Loucy (cell line): ENCODE measurements at regions not wholly inside any gene's neighbourhood (a gene's known extent, or its start where the extent isn't known, plus 50 kb on each side); places are given as distances from the start of the nearest gene placed in this dataset.
"Not testable (repeated sequence)": the region's sequence is repeated elsewhere in the genome, so short reads cannot be mapped to it uniquely, and the experiment has no call there.

Source experiments
- H2AFZ ChIP-seq: fragments of 200-600 bp; sonication (generic); 2 replicates; pipeline ENCODE4 v1.6.0; 2016; ENCODE audit warnings: antibody characterized with exemption, mild to moderate bottlenecking, low read length, moderate library complexity
- H3F3A ChIP-seq: fragments of 200-600 bp; 2 replicates; pipeline ENCODE4 v1.6.0; 2016; ENCODE audit warnings: antibody characterized with exemption, low read depth, mild to moderate bottlenecking
- H3K27me3 ChIP-seq: fragments of 200-600 bp; sonication (generic); 2 replicates; pipeline ENCODE4 v1.6.1; 2014; ENCODE audit warnings: low read length, mild to moderate bottlenecking; ENCODE audit not compliant: insufficient read depth, poor library complexity, severe bottlenecking
- H3K36me3 ChIP-seq: fragments of 200-600 bp; sonication (generic); 2 replicates; pipeline ENCODE4 v1.6.1; 2016; ENCODE audit warnings: low read length; ENCODE audit not compliant: insufficient read depth
- H3K4me1 ChIP-seq: fragments of 200-600 bp; sonication (generic); 2 replicates; pipeline ENCODE4 v1.5.1; 2014; ENCODE audit warnings: low read length, mild to moderate bottlenecking; ENCODE audit not compliant: insufficient read depth, poor library complexity, severe bottlenecking
- H3K4me2 ChIP-seq: fragments of 200-600 bp; sonication (generic); 2 replicates; pipeline ENCODE4 v1.6.0; 2014; ENCODE audit warnings: antibody characterized with exemption, low read length, low read depth, mild to moderate bottlenecking; ENCODE audit not compliant: poor library complexity, severe bottlenecking
- H3K4me3 ChIP-seq: fragments of 200-600 bp; sonication (generic); 2 replicates; pipeline ENCODE4 v1.5.1; 2014; ENCODE audit warnings: low read length, mild to moderate bottlenecking, mixed read lengths; ENCODE audit not compliant: poor library complexity, severe bottlenecking
- H3K79me2 ChIP-seq: fragments of 200-600 bp; sonication (generic); 2 replicates; pipeline ENCODE4 v1.6.1; 2014; ENCODE audit warnings: low read length; ENCODE audit not compliant: insufficient read depth
- H3K9ac ChIP-seq: fragments of 200-600 bp; sonication (generic); 2 replicates; pipeline ENCODE4 v1.6.0; 2014; ENCODE audit warnings: mild to moderate bottlenecking, low read depth, low read length, moderate library complexity; ENCODE audit not compliant: poor library complexity, severe bottlenecking
- H3K9me2 ChIP-seq: fragments of 200-600 bp; sonication (generic); replicated peaks from 2 replicates; pipeline ENCODE4 v1.6.1; 2016; ENCODE audit warnings: low read depth, low read length, mixed read lengths
- H3K9me3 ChIP-seq: fragments of 200-600 bp; sonication (generic); 2 replicates; pipeline ENCODE4 v1.6.1; 2014; ENCODE audit warnings: mild to moderate bottlenecking, antibody characterized with exemption, low read length, low read depth; ENCODE audit not compliant: insufficient read depth
- H4K20me1 ChIP-seq: fragments of 200-600 bp; sonication (generic); 2 replicates; pipeline ENCODE4 v1.6.0; 2014; ENCODE audit warnings: antibody characterized with exemption, low read length, mild to moderate bottlenecking; ENCODE audit not compliant: insufficient read depth, poor library complexity, severe bottlenecking
- EZH2phosphoT487 ChIP-seq: fragments of 200-600 bp; IDR thresholded peaks from 2 replicates; pipeline ENCODE4 v1.6.1; 2018; ENCODE audit warnings: antibody characterized with exemption, mild to moderate bottlenecking, moderate library complexity, borderline replicate concordance
- TF ChIP-seq, protein P1 (sequence below): fragments of 200-600 bp; sonication (generic); conservative IDR thresholded peaks from 2 replicates; pipeline ENCODE4 v1.5.1; 2014; ENCODE audit warnings: mild to moderate bottlenecking, antibody characterized with exemption, low read length

DNA sequence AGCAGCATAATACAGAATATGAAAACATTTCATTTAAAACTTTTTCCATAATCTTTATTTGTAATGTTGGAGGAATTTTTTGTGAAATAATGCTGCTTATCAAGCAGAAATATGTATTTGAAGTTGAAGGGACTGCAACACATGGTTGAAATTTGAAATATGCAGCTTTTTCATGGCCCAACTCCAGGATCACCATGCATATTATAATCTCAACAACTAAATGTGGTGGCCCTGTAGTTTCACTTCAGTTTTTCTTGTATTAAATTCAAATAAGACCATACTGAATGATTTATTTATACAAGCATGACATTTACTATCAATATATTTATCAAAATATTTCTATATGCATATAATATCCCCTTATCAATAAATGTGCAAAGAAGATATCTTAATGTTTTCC, 157.7 kb upstream of the LHX8 start:
- H3K9ac ChIP-seq = no peak overlapping the region
- TF ChIP-seq EZH2phosphoT487 = no peak
- TF ChIP-seq, protein P1, sequence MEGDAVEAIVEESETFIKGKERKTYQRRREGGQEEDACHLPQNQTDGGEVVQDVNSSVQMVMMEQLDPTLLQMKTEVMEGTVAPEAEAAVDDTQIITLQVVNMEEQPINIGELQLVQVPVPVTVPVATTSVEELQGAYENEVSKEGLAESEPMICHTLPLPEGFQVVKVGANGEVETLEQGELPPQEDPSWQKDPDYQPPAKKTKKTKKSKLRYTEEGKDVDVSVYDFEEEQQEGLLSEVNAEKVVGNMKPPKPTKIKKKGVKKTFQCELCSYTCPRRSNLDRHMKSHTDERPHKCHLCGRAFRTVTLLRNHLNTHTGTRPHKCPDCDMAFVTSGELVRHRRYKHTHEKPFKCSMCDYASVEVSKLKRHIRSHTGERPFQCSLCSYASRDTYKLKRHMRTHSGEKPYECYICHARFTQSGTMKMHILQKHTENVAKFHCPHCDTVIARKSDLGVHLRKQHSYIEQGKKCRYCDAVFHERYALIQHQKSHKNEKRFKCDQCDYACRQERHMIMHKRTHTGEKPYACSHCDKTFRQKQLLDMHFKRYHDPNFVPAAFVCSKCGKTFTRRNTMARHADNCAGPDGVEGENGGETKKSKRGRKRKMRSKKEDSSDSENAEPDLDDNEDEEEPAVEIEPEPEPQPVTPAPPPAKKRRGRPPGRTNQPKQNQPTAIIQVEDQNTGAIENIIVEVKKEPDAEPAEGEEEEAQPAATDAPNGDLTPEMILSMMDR = no peak
- no peaks in the 10 kb centered on the region for H3F3A ChIP-seq
- H4K20me1 ChIP-seq = no peaks in the 10 kb centered on the region
- no peaks in the 10 kb centered on the region for H3K27me3 ChIP-seq
- no peak overlapping the region for H2AFZ ChIP-seq
- no peak overlapping the region for H3K4me3 ChIP-seq
- no peak overlapping the region for H3K4me2 ChIP-seq
- no peaks in the 10 kb centered on the region for H3K36me3 ChIP-seq
- no peaks in the 10 kb centered on the region for H3K9me2 ChIP-seq
- no peaks in the 10 kb centered on the region for H3K9me3 ChIP-seq
- H3K79me2 ChIP-seq = no peaks in the 10 kb centered on the region
- peaks cover 13% of the 10 kb centered on the region for H3K4me1 ChIP-seq

DNA sequence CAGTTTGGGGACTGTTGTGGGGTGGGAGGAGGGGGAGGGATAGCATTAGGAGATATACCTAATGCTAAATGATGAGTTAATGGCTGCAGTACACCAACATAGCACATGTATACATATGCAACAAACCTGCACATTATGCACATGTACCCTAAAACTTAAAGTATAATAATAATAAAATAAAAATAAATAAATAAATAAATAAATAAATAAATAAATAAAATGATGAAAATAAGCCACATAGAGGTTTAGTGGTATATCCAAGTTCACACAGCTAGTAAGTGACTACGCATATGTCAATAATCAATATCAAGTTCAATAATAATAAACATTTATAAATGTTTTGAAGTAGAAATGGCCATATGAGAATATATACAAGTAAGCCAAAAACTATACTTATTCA, 141.7 kb upstream of the LHX8 start:
- H3K9me2 ChIP-seq, H3K9me3 ChIP-seq, H3K4me3 ChIP-seq, H3K27me3 ChIP-seq, H3K4me2 ChIP-seq, H2AFZ ChIP-seq, H3F3A ChIP-seq, H3K79me2 ChIP-seq, H3K36me3 ChIP-seq, H3K9ac ChIP-seq, H4K20me1 ChIP-seq: not testable (repeated sequence)
- H3K4me1 ChIP-seq = peaks cover 16% of the 10 kb centered on the region

GRCh38 chr1:74995821-74996220, 138.4 kb upstream of the LHX8 start:
- Histone ChIP-seq H3K27me3 (no peaks in the 10 kb centered on the region), H3K4me3 (no peak overlapping the region), H2AFZ (no peak overlapping the region), H3K9ac (no peak overlapping the region), H3K4me1 (peaks cover 16% of the 10 kb centered on the region), H3K9me2 (no peaks in the 10 kb centered on the region), H4K20me1 (no peaks in the 10 kb centered on the region), H3K79me2 (no peaks in the 10 kb centered on the region), H3K4me2 (no peak overlapping the region), H3K36me3 (no peaks in the 10 kb centered on the region), H3K9me3 (no peaks in the 10 kb centered on the region; the same call in 1 of the 2 replicates), H3F3A (no peaks in the 10 kb centered on the region)
- TF ChIP-seq, protein P1 = no peak
- no peak for TF ChIP-seq EZH2phosphoT487

GRCh38 chr1:75010547-75010946, 123.6 kb upstream of the LHX8 start:
- Histone ChIP-seq H4K20me1 (no peaks in the 10 kb centered on the region), H3K9me2 (no peaks in the 10 kb centered on the region), H3K79me2 (no peaks in the 10 kb centered on the region), H3K4me2 (no peak overlapping the region), H3K27me3 (no peaks in the 10 kb centered on the region), H3K36me3 (no peaks in the 10 kb centered on the region), H3K9me3 (no peaks in the 10 kb centered on the region), H3K4me3 (no peak overlapping the region), H3F3A (no peaks in the 10 kb centered on the region), H3K4me1 (peaks cover 14% of the 10 kb centered on the region), H2AFZ (no peak overlapping the region), H3K9ac (no peak overlapping the region)
- TF ChIP-seq EZH2phosphoT487 = no peak
- TF ChIP-seq, protein P1 = no peak
